Gastroesophageal sphincter (tissue), 3 donors: ENCODE measurements at regions not wholly inside any gene's neighbourhood (a gene's known extent, or its start where the extent isn't known, plus 50 kb on each side); places are given as distances from the start of the nearest gene placed in this dataset.
"Not testable (repeated sequence)": the region's sequence is repeated elsewhere in the genome, so short reads cannot be mapped to it uniquely, and the experiment has no call there.

Experiments used
- EP300 ChIP-seq: sonication (generic); formaldehyde crosslinking; IDR thresholded peaks from one replicate; pipeline ENCODE4 v1.6.1; 2017; ENCODE audit warnings: antibody characterized with exemption, mild to moderate bottlenecking
- POLR2A ChIP-seq, 2 donors: fragments of 450-650 bp; IDR thresholded peaks; one replicate each; pipeline ENCODE4 v1.6.1; 2017; ENCODE audit warnings: antibody characterized with exemption in 2 of 2, mild to moderate bottlenecking in 2 of 2, moderate library complexity in 1 of 2
- TF ChIP-seq, protein P1 (sequence below), 4 experiments: fragments of 200-600 bp in 2 of 4; fragments of 450-650 bp in 2 of 4; sonication (generic) in 1 of 4; IDR thresholded peaks; one replicate each; pipeline ENCODE4 v1.5.1; 2017 to 2019; ENCODE audit warnings: antibody characterized with exemption in 4 of 4, mild to moderate bottlenecking in 2 of 4, moderate library complexity in 2 of 4

DNA sequence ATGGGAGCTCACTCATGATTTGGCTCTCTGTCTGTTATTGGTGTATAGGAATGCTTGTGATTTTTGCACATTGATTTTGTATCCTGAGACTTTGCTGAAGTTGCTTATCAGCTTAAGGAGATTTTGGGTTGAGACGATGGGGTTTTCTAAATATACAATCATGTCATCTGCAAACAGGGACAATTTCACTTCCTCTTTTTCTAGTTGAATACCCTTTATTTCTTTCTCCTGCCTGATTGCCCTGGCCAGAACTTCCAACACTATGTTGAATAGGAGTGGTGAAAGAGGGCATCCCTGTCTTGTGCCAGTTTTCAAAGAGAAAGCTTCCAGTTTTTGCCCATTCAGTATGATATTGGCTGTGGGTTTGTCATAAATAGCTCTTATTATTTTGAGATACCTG is 173.8 kb upstream of the ZNF521 start:
- TF ChIP-seq, protein P1, sequence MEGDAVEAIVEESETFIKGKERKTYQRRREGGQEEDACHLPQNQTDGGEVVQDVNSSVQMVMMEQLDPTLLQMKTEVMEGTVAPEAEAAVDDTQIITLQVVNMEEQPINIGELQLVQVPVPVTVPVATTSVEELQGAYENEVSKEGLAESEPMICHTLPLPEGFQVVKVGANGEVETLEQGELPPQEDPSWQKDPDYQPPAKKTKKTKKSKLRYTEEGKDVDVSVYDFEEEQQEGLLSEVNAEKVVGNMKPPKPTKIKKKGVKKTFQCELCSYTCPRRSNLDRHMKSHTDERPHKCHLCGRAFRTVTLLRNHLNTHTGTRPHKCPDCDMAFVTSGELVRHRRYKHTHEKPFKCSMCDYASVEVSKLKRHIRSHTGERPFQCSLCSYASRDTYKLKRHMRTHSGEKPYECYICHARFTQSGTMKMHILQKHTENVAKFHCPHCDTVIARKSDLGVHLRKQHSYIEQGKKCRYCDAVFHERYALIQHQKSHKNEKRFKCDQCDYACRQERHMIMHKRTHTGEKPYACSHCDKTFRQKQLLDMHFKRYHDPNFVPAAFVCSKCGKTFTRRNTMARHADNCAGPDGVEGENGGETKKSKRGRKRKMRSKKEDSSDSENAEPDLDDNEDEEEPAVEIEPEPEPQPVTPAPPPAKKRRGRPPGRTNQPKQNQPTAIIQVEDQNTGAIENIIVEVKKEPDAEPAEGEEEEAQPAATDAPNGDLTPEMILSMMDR (IDR thresholded peaks at IDR 0.05) = not testable (repeated sequence)
- not testable (repeated sequence) for TF ChIP-seq EP300; POLR2A (IDR thresholded peaks at IDR 0.05)
